B cell (primary cell): ENCODE measurements at regions not wholly inside any gene's neighbourhood (a gene's known extent, or its start where the extent isn't known, plus 50 kb on each side); places are given as distances from the start of the nearest gene placed in this dataset.

Experiments used
- EZH2 ChIP-seq: IDR thresholded peaks from 2 replicates; pipeline ENCODE4 v1.6.1; 2012; ENCODE audit warnings: borderline replicate concordance, low read depth, mild to moderate bottlenecking, moderate library complexity, low read length; ENCODE audit not compliant: insufficient read depth, poor library complexity, severe bottlenecking
- TF ChIP-seq, protein P1 (sequence below): fragments of 200-600 bp; IDR thresholded peaks from one replicate; pipeline ENCODE4 v1.8.0; 2022; ENCODE audit warnings: antibody characterized with exemption, mild to moderate bottlenecking

- TF ChIP-seq EZH2: no peak
- TF ChIP-seq, protein P1, sequence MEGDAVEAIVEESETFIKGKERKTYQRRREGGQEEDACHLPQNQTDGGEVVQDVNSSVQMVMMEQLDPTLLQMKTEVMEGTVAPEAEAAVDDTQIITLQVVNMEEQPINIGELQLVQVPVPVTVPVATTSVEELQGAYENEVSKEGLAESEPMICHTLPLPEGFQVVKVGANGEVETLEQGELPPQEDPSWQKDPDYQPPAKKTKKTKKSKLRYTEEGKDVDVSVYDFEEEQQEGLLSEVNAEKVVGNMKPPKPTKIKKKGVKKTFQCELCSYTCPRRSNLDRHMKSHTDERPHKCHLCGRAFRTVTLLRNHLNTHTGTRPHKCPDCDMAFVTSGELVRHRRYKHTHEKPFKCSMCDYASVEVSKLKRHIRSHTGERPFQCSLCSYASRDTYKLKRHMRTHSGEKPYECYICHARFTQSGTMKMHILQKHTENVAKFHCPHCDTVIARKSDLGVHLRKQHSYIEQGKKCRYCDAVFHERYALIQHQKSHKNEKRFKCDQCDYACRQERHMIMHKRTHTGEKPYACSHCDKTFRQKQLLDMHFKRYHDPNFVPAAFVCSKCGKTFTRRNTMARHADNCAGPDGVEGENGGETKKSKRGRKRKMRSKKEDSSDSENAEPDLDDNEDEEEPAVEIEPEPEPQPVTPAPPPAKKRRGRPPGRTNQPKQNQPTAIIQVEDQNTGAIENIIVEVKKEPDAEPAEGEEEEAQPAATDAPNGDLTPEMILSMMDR: no peak
Measured at GRCh38 chr2:183919167-183919566, 679.2 kb upstream of the ZNF804A start.
